IMR-90 (cell line): ENCODE measurements at regions not wholly inside any gene's neighbourhood (a gene's known extent, or its start where the extent isn't known, plus 50 kb on each side); places are given as distances from the start of the nearest gene placed in this dataset.

Source experiments
- ATAC-seq: fragments of 200-7000 bp; cut with Tn5 transposase; 2 replicates; pipeline ENCODE4 v1.9.1; 2020; ENCODE audit warnings: low read depth, mild to moderate bottlenecking, moderate library complexity
- BruUV-seq: library from RNA; stranded (reverse); fragments of 400-500 nt; replicated peaks from 2 replicates; lab custom pipeline; 2021; lab: Mats Ljungman, UMichigan
- CTCF ChIA-PET: fragments of 300-600 bp; formaldehyde crosslinking; extraction: SDS; loops from one replicate; lab custom pipeline; 2021; ENCODE audit warnings: antibody characterized with exemption; lab: Yijun Ruan, JAX
- POLR2A ChIA-PET: fragments of 300-600 bp; sonication (Branson Sonifier 250); formaldehyde crosslinking; loops from one replicate; lab custom pipeline; 2022; ENCODE audit warnings: antibody characterized with exemption; ENCODE audit not compliant: unreplicated experiment; lab: Charles Lee
- DNase-seq: peaks from one replicate; pipeline ENCODE4 v3.0.0; 2013
- H2AFZ ChIP-seq: replicated peaks from 2 replicates; pipeline ENCODE3; 2013; ENCODE audit warnings: low read length, mild to moderate bottlenecking; ENCODE audit not compliant: poor library complexity
- H2AK5ac ChIP-seq: 2 replicates; pipeline ENCODE4 v1.6.1; 2013; ENCODE audit warnings: low read depth, low read length, inconsistent platforms
- H2AK9ac ChIP-seq: replicated peaks from 2 replicates; pipeline ENCODE3; 2013; ENCODE audit warnings: mild to moderate bottlenecking, low read depth, low read length, moderate library complexity; ENCODE audit not compliant: poor library complexity
- H2BK120ac ChIP-seq: 2 replicates; pipeline ENCODE4 v1.6.1; 2013; ENCODE audit warnings: low read depth, low read length, inconsistent platforms
- H2BK15ac ChIP-seq: 3 replicates; pipeline ENCODE4 v1.6.1; 2013; ENCODE audit warnings: low read depth, low read length, inconsistent platforms
- H2BK20ac ChIP-seq: 2 replicates; pipeline ENCODE4 v1.6.1; 2013; ENCODE audit warnings: low read depth, mild to moderate bottlenecking, inconsistent platforms, low read length, moderate library complexity
- H2BK5ac ChIP-seq: 2 replicates; pipeline ENCODE4 v1.6.1; 2013; ENCODE audit warnings: mild to moderate bottlenecking, low read depth, low read length, inconsistent platforms; ENCODE audit not compliant: poor library complexity, severe bottlenecking
- H3K14ac ChIP-seq: replicated peaks from 2 replicates; pipeline ENCODE4 v1.6.1; 2013; ENCODE audit warnings: low read depth, low read length, inconsistent platforms
- H3K18ac ChIP-seq: 2 replicates; pipeline ENCODE4 v1.6.1; 2013; ENCODE audit warnings: low read depth, low read length, control low read depth
- H3K23ac ChIP-seq: 2 replicates; pipeline ENCODE4 v1.6.1; 2013; ENCODE audit warnings: low read depth, low read length, inconsistent platforms
- H3K27ac ChIP-seq: 2 replicates; pipeline ENCODE4 v1.5.1; 2013; ENCODE audit warnings: mild to moderate bottlenecking, control low read depth, low read length; ENCODE audit not compliant: insufficient read depth
- H3K27me3 ChIP-seq: 2 replicates; pipeline ENCODE4 v1.6.1; 2013; ENCODE audit warnings: low read length; ENCODE audit not compliant: control insufficient read depth, insufficient read depth
- H3K36me3 ChIP-seq: 2 replicates; pipeline ENCODE4 v1.6.1; 2013; ENCODE audit warnings: low read length, mixed read lengths; ENCODE audit not compliant: control insufficient read depth, insufficient read depth
- H3K4ac ChIP-seq: 2 replicates; pipeline ENCODE4 v1.6.1; 2013; ENCODE audit warnings: low read depth, low read length, inconsistent platforms
- H3K4me1 ChIP-seq: 2 replicates; pipeline ENCODE4 v1.6.1; 2013; ENCODE audit warnings: low read length, mixed read lengths; ENCODE audit not compliant: control insufficient read depth, insufficient read depth
- H3K4me2 ChIP-seq: 2 replicates; pipeline ENCODE4 v1.6.1; 2013; ENCODE audit warnings: low read depth, mild to moderate bottlenecking, control low read depth, low read length, moderate library complexity
- H3K4me3 ChIP-seq: 2 replicates; pipeline ENCODE4 v1.5.1; 2013; ENCODE audit warnings: low read depth, mild to moderate bottlenecking, control low read depth, low read length, moderate library complexity; ENCODE audit not compliant: insufficient read depth
- H3K56ac ChIP-seq: 2 replicates; pipeline ENCODE4 v1.6.1; 2013; ENCODE audit warnings: low read length, inconsistent platforms; ENCODE audit not compliant: insufficient read depth; ENCODE audit errors: extremely low read depth
- H3K79me1 ChIP-seq, 2 experiments: 2 replicates each; pipeline ENCODE4 v1.6.1; 2013; ENCODE audit warnings: low read length in 2 of 2, inconsistent platforms in 1 of 2, low read depth in 1 of 2
- H3K9ac ChIP-seq: 2 replicates; pipeline ENCODE4 v1.6.1; 2013; ENCODE audit warnings: low read depth, low read length, control low read depth
- H3K9me1 ChIP-seq: 2 replicates; pipeline ENCODE4 v1.6.1; 2013; ENCODE audit warnings: low read length, inconsistent platforms; ENCODE audit not compliant: insufficient read depth
- H3K9me3 ChIP-seq: 2 replicates; pipeline ENCODE4 v1.6.1; 2013; ENCODE audit warnings: low read length; ENCODE audit not compliant: control insufficient read depth, insufficient read depth
- H4K20me1 ChIP-seq: 2 replicates; pipeline ENCODE4 v1.6.1; 2013; ENCODE audit warnings: low read length, inconsistent platforms; ENCODE audit not compliant: insufficient read depth
- H4K5ac ChIP-seq: 2 replicates; pipeline ENCODE4 v1.6.1; 2013; ENCODE audit warnings: mild to moderate bottlenecking, low read depth, low read length, control low read depth
- H4K8ac ChIP-seq, 2 experiments: 2 replicates each; pipeline ENCODE4 v1.6.1; 2013; ENCODE audit warnings: low read depth in 2 of 2, low read length in 2 of 2, control low read depth in 1 of 2, inconsistent platforms in 1 of 2
- H4K91ac ChIP-seq: 2 replicates; pipeline ENCODE4 v1.6.1; 2013; ENCODE audit warnings: low read depth, low read length, inconsistent platforms; ENCODE audit not compliant: insufficient read depth
- BHLHE40 ChIP-seq: fragments of 150-350 bp; IDR thresholded peaks from 2 replicates; pipeline ENCODE4 v1.6.1; 2016; ENCODE audit warnings: mild to moderate bottlenecking, low read depth, low read length
- CEBPB ChIP-seq: IDR thresholded peaks from 2 replicates; pipeline ENCODE4 v1.6.1; 2012; ENCODE audit warnings: low read depth, low read length, improper control_type of control experiment
- CHD1 ChIP-seq: IDR thresholded peaks from 2 replicates; pipeline ENCODE4 v1.6.1; 2012; ENCODE audit warnings: low read depth, low read length, improper control_type of control experiment
- FOS ChIP-seq: fragments of 150-350 bp; IDR thresholded peaks from 2 replicates; pipeline ENCODE4 v1.6.1; 2016; ENCODE audit warnings: low read depth, low read length
- MAFK ChIP-seq: IDR thresholded peaks from 2 replicates; pipeline ENCODE4 v1.6.1; 2012; ENCODE audit warnings: low read depth, low read length, improper control_type of control experiment
- MAZ ChIP-seq: IDR thresholded peaks from 2 replicates; pipeline ENCODE4 v1.6.1; 2012; ENCODE audit warnings: low read depth, mild to moderate bottlenecking, low read length, improper control_type of control experiment, moderate library complexity, borderline replicate concordance
- MXI1 ChIP-seq: IDR thresholded peaks from 2 replicates; pipeline ENCODE4 v1.6.1; 2012; ENCODE audit warnings: low read depth, mild to moderate bottlenecking, low read length, moderate library complexity, borderline replicate concordance
- NFE2L2 ChIP-seq: fragments of 150-350 bp; IDR thresholded peaks from 2 replicates; pipeline ENCODE4 v1.6.1; 2016; ENCODE audit warnings: low read depth, mild to moderate bottlenecking, low read length
- POLR2A ChIP-seq: IDR thresholded peaks from 2 replicates; pipeline ENCODE4 v1.6.1; 2012; ENCODE audit warnings: mild to moderate bottlenecking, low read depth, low read length
- RAD21 ChIP-seq: IDR thresholded peaks from 2 replicates; pipeline ENCODE4 v1.6.1; 2012; ENCODE audit warnings: low read length, improper control_type of control experiment
- RCOR1 ChIP-seq: IDR thresholded peaks from 2 replicates; pipeline ENCODE4 v1.6.1; 2012; ENCODE audit warnings: mild to moderate bottlenecking, low read length, improper control_type of control experiment; ENCODE audit not compliant: insufficient replicate concordance
- RFX5 ChIP-seq: IDR thresholded peaks from 2 replicates; pipeline ENCODE4 v1.8.0; 2012; ENCODE audit warnings: low read depth, mild to moderate bottlenecking, low read length, moderate library complexity
- SMC3 ChIP-seq: fragments of 150-350 bp; IDR thresholded peaks from 2 replicates; pipeline ENCODE4 v1.6.1; 2016; ENCODE audit warnings: low read depth, mild to moderate bottlenecking, antibody characterized with exemption, low read length, moderate library complexity
- USF2 ChIP-seq: fragments of 150-350 bp; IDR thresholded peaks from 2 replicates; pipeline ENCODE4 v1.6.1; 2017; ENCODE audit warnings: mild to moderate bottlenecking, antibody characterized with exemption, low read length, low read depth
- WGBS, 2 experiments: methylation state at CpG; one replicate each; pipeline versions ENCODE4 v1.1.5 to v1.1.7; 2013; ENCODE audit warnings: missing lambda C conversion rate in 2 of 2; ENCODE audit not compliant: insufficient read length in 1 of 2; ENCODE audit errors: extremely low coverage in 2 of 2; 5-methylcytosine and 5-hydroxymethylcytosine counted together
- dilution Hi-C: fragments of 300-500 bp; cut with HindIII; formaldehyde crosslinking; loops from one replicate; pipeline ENCODE4 v1.14.3; 2018; ENCODE audit warnings: low sequenced_read_pairs; ENCODE audit not compliant: unreplicated experiment
- in situ Hi-C: fragments of 300-500 bp; cut with MboI; formaldehyde crosslinking; loops from 3 replicates; pipeline ENCODE4 v1.14.3; 2019; ENCODE audit warnings: low sequenced_read_pairs, inconsistent platforms, mixed read lengths
- intact Hi-C: fragments of 100-400 bp; cut with micrococcal nuclease; formaldehyde crosslinking; loops from 2 replicates; pipeline ENCODE4 v1.10.0; 2022
- TF ChIP-seq, protein P1 (sequence below): fragments of 150-350 bp; IDR thresholded peaks from 2 replicates; pipeline ENCODE4 v1.6.1; 2016; ENCODE audit warnings: low read depth, mild to moderate bottlenecking, low read length, moderate library complexity, borderline replicate concordance
- TF ChIP-seq, protein P2 (sequence below): conservative IDR thresholded peaks from 2 replicates; pipeline ENCODE4 v1.5.1; 2012; ENCODE audit warnings: mild to moderate bottlenecking, low read depth, low read length, improper control_type of control experiment

- no TSS peak for BruUV-seq
- dilution Hi-C loops, result no loop called here
- H3K18ac ChIP-seq, result no peak overlapping the region
Observed at GRCh38 chr19:29376855-29377354, 148.9 kb upstream of the VSTM2B start.

More at GRCh38 chr19:29376855-29377354, 148.9 kb upstream of the VSTM2B start:
- no peaks in the 10 kb centered on the region for H3K9me1 ChIP-seq
- no peak overlapping the region for H3K23ac ChIP-seq
- H3K4me3 ChIP-seq, result no peak overlapping the region
- H3K4me2 ChIP-seq, result no peak overlapping the region
- DNase-seq (no peak), ATAC-seq (no peak)
- peaks cover 16% of the 10 kb centered on the region for H3K9me3 ChIP-seq
- H2BK120ac ChIP-seq, result no peak overlapping the region
- no peak overlapping the region for H2BK5ac ChIP-seq
- no peak overlapping the region for H3K27ac ChIP-seq
- in situ Hi-C loops, result no loop called here
- CTCF ChIA-PET, result no interaction called here
- H2AK9ac ChIP-seq, result no peak overlapping the region
- intact Hi-C loops, result no loop called here
- POLR2A ChIA-PET, result no interaction called here
- H2AK5ac ChIP-seq, result no peak overlapping the region
- H3K79me1 ChIP-seq, result no peaks in the 10 kb centered on the region
- H2BK15ac ChIP-seq, result no peak overlapping the region
- H4K5ac ChIP-seq, result no peak overlapping the region
- 10% methylated on average over 2 of the region's 5 CpGs; no CpG with 5 or more reads in 1 of the 2 experiments for WGBS, 2 experiments
- H3K36me3 ChIP-seq, result no peaks in the 10 kb centered on the region
- H2AFZ ChIP-seq, result no peak overlapping the region
- no peak overlapping the region for H3K56ac ChIP-seq
- TF ChIP-seq SMC3 (no peak), RFX5 (no peak), BHLHE40 (no peak), CHD1 (no peak), CEBPB (no peak), MXI1 (no peak), NFE2L2 (no peak), MAZ (no peak), FOS (no peak), USF2 (no peak), RCOR1 (no peak), POLR2A (no peak), MAFK (no peak), RAD21 (no peak)
- TF ChIP-seq, protein P1, sequence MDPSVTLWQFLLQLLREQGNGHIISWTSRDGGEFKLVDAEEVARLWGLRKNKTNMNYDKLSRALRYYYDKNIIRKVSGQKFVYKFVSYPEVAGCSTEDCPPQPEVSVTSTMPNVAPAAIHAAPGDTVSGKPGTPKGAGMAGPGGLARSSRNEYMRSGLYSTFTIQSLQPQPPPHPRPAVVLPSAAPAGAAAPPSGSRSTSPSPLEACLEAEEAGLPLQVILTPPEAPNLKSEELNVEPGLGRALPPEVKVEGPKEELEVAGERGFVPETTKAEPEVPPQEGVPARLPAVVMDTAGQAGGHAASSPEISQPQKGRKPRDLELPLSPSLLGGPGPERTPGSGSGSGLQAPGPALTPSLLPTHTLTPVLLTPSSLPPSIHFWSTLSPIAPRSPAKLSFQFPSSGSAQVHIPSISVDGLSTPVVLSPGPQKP, result no peak
- TF ChIP-seq, protein P2, sequence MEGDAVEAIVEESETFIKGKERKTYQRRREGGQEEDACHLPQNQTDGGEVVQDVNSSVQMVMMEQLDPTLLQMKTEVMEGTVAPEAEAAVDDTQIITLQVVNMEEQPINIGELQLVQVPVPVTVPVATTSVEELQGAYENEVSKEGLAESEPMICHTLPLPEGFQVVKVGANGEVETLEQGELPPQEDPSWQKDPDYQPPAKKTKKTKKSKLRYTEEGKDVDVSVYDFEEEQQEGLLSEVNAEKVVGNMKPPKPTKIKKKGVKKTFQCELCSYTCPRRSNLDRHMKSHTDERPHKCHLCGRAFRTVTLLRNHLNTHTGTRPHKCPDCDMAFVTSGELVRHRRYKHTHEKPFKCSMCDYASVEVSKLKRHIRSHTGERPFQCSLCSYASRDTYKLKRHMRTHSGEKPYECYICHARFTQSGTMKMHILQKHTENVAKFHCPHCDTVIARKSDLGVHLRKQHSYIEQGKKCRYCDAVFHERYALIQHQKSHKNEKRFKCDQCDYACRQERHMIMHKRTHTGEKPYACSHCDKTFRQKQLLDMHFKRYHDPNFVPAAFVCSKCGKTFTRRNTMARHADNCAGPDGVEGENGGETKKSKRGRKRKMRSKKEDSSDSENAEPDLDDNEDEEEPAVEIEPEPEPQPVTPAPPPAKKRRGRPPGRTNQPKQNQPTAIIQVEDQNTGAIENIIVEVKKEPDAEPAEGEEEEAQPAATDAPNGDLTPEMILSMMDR, result no peak
- H3K14ac ChIP-seq, result no peak overlapping the region
- H3K27me3 ChIP-seq, result no peaks in the 10 kb centered on the region
- no peak overlapping the region for H2BK20ac ChIP-seq
- no peaks in the 10 kb centered on the region for H4K20me1 ChIP-seq
- H3K4me1 ChIP-seq, result no peaks in the 10 kb centered on the region
- H3K4ac ChIP-seq, result no peak overlapping the region
- H4K8ac ChIP-seq, result no peak overlapping the region
- H4K91ac ChIP-seq, result no peak overlapping the region
- no peak overlapping the region for H3K9ac ChIP-seq
